GM23248 (cell line): ENCODE measurements at regions not wholly inside any gene's neighbourhood (a gene's known extent, or its start where the extent isn't known, plus 50 kb on each side); places are given as distances from the start of the nearest gene placed in this dataset.

Source experiments
- DNase-seq: peaks from one replicate; pipeline ENCODE4 v3.0.0-alpha.2; 2015
- H2AFZ ChIP-seq: fragments of 200-600 bp; sonication (generic); 2 replicates; pipeline ENCODE4 v1.6.1; 2016; ENCODE audit warnings: antibody characterized with exemption
- H3F3A ChIP-seq: fragments of 200-600 bp; sonication (generic); 2 replicates; pipeline ENCODE4 v1.6.1; 2016; ENCODE audit warnings: mild to moderate bottlenecking, antibody characterized with exemption, mixed run types; ENCODE audit not compliant: insufficient read depth
- H3K27ac ChIP-seq: fragments of 200-600 bp; sonication (generic); 2 replicates; pipeline ENCODE4 v1.5.1; 2016; ENCODE audit warnings: mild to moderate bottlenecking
- H3K27me3 ChIP-seq: fragments of 200-600 bp; sonication (generic); replicated peaks from 2 replicates; pipeline ENCODE4 v1.6.1; 2016; ENCODE audit warnings: mild to moderate bottlenecking; ENCODE audit not compliant: insufficient read depth
- H3K36me3 ChIP-seq: fragments of 200-600 bp; sonication (generic); 2 replicates; pipeline ENCODE4 v1.6.1; 2016; ENCODE audit warnings: low read depth, mild to moderate bottlenecking
- H3K4me1 ChIP-seq: fragments of 200-600 bp; sonication (generic); 2 replicates; pipeline ENCODE4 v1.6.1; 2016; ENCODE audit warnings: mild to moderate bottlenecking; ENCODE audit not compliant: insufficient read depth
- H3K4me2 ChIP-seq: fragments of 200-600 bp; sonication (generic); one replicate; pipeline ENCODE4 v1.6.1; 2016; ENCODE audit warnings: mild to moderate bottlenecking; ENCODE audit not compliant: unreplicated experiment
- H3K4me3 ChIP-seq: fragments of 200-600 bp; sonication (generic); 2 replicates; pipeline ENCODE4 v1.5.1; 2016; ENCODE audit warnings: mild to moderate bottlenecking
- H3K79me2 ChIP-seq: fragments of 200-600 bp; sonication (generic); 2 replicates; pipeline ENCODE4 v1.6.1; 2016; ENCODE audit warnings: mild to moderate bottlenecking; ENCODE audit not compliant: insufficient read depth
- H3K9ac ChIP-seq: fragments of 200-600 bp; sonication (generic); 2 replicates; pipeline ENCODE4 v1.6.1; 2016; ENCODE audit warnings: mild to moderate bottlenecking
- H3K9me2 ChIP-seq: fragments of 200-600 bp; sonication (generic); 2 replicates; pipeline ENCODE4 v1.6.1; 2016; ENCODE audit warnings: mixed run types, mild to moderate bottlenecking, moderate library complexity; ENCODE audit not compliant: insufficient read depth
- H3K9me3 ChIP-seq: fragments of 200-600 bp; sonication (generic); one replicate; pipeline ENCODE4 v1.6.1; 2017; ENCODE audit warnings: low read depth
- H4K20me1 ChIP-seq: fragments of 200-600 bp; sonication (generic); 2 replicates; pipeline ENCODE4 v1.6.0; 2016; ENCODE audit not compliant: insufficient read depth
- EZH2 ChIP-seq: fragments of 200-600 bp; sonication (generic); IDR thresholded peaks from 2 replicates; pipeline ENCODE4 v1.6.1; 2018; ENCODE audit warnings: antibody characterized with exemption, mild to moderate bottlenecking; ENCODE audit not compliant: insufficient read depth, poor library complexity, severe bottlenecking
- EZH2phosphoT487 ChIP-seq: fragments of 200-600 bp; sonication (generic); IDR thresholded peaks from 2 replicates; pipeline ENCODE4 v1.6.1; 2018; ENCODE audit warnings: antibody characterized with exemption, moderate library complexity, mild to moderate bottlenecking, low read depth; ENCODE audit not compliant: insufficient read depth
- WGBS, 2 experiments: methylation state at CpG; one replicate each; pipeline ENCODE4 v1.1.6; 2015 to 2017; ENCODE audit warnings: low lambda C conversion rate in 2 of 2, low coverage in 1 of 2; ENCODE audit errors: missing lambda C conversion rate in 2 of 2; 5-methylcytosine and 5-hydroxymethylcytosine counted together
- in situ Hi-C: fragments of 300-500 bp; cut with MboI; formaldehyde crosslinking; loops from 2 replicates; pipeline ENCODE4 v1.15.0; 2020

GRCh38 chr16:86110134-86110533 is 211.2 kb downstream of the IRF8 start:
- H3K9ac ChIP-seq, result no peak overlapping the region
- no peaks in the 10 kb centered on the region for H3K79me2 ChIP-seq
- peaks cover 16% of the 10 kb centered on the region for H3K27me3 ChIP-seq
- no peak overlapping the region for H3K4me3 ChIP-seq
- no peaks in the 10 kb centered on the region for H3K36me3 ChIP-seq
- H3K9me2 ChIP-seq, result no peaks in the 10 kb centered on the region
- WGBS, 2 experiments, result 23 to 37% methylated on average over 1 of the region's 1 CpG
- H3K27ac ChIP-seq, result no peak overlapping the region
- H3F3A ChIP-seq, result no peaks in the 10 kb centered on the region
- no peaks in the 10 kb centered on the region for H3K9me3 ChIP-seq
- DNase-seq, result no peak
- H2AFZ ChIP-seq, result no peak overlapping the region
- no peaks in the 10 kb centered on the region for H3K4me1 ChIP-seq
- H4K20me1 ChIP-seq, result no peaks in the 10 kb centered on the region
- no peak for TF ChIP-seq EZH2phosphoT487
- TF ChIP-seq EZH2, result no peak
- no peak overlapping the region for H3K4me2 ChIP-seq
- in situ Hi-C loops, result no loop called here

GRCh38 chr16:86110726-86111125 is 211.8 kb downstream of the IRF8 start:
- Histone ChIP-seq H3K9me2 (no peaks in the 10 kb centered on the region), H3K4me1 (no peaks in the 10 kb centered on the region), H3K79me2 (no peaks in the 10 kb centered on the region), H3K27me3 (peaks cover 14% of the 10 kb centered on the region), H2AFZ (no peak overlapping the region), H3K4me2 (no peak overlapping the region), H3K27ac (no peak overlapping the region), H3K9me3 (no peaks in the 10 kb centered on the region), H4K20me1 (no peaks in the 10 kb centered on the region), H3K36me3 (no peaks in the 10 kb centered on the region), H3F3A (no peaks in the 10 kb centered on the region), H3K9ac (no peak overlapping the region), H3K4me3 (no peak overlapping the region)
- no peak for DNase-seq
- TF ChIP-seq EZH2phosphoT487 (no peak), EZH2 (no peak)
- 38 to 43% methylated on average over 4 of the region's 4 CpGs for WGBS, 2 experiments
- in situ Hi-C loops, result no loop called here

- Histone ChIP-seq H3K27ac (no peak overlapping the region), H3K9me3 (no peaks in the 10 kb centered on the region), H3K4me1 (no peaks in the 10 kb centered on the region), H3K4me3 (no peak overlapping the region), H4K20me1 (no peaks in the 10 kb centered on the region), H3K79me2 (no peaks in the 10 kb centered on the region), H2AFZ (no peak overlapping the region), H3K9ac (no peak overlapping the region), H3K9me2 (no peaks in the 10 kb centered on the region), H3K27me3 (peaks cover 23% of the 10 kb centered on the region), H3K4me2 (no peak overlapping the region), H3K36me3 (no peaks in the 10 kb centered on the region), H3F3A (no peaks in the 10 kb centered on the region)
- no peak for TF ChIP-seq EZH2
- DNase-seq, result no peak
- in situ Hi-C loops, result no loop called here
- WGBS, 2 experiments, result 41 to 45% methylated on average over 4 of the region's 4 CpGs
Observed at GRCh38 chr16:86112178-86112577, 213.2 kb downstream of the IRF8 start.

GRCh38 chr16:86117235-86117634 is 218.3 kb downstream of the IRF8 start:
- TF ChIP-seq EZH2 (no peak), EZH2phosphoT487 (no peak)
- no peaks in the 10 kb centered on the region for H4K20me1 ChIP-seq
- H3K36me3 ChIP-seq, result no peaks in the 10 kb centered on the region
- no peak overlapping the region for H3K4me2 ChIP-seq
- no peaks in the 10 kb centered on the region for H3F3A ChIP-seq
- H2AFZ ChIP-seq, result no peak overlapping the region
- no peak overlapping the region for H3K4me3 ChIP-seq
- no peaks in the 10 kb centered on the region for H3K9me3 ChIP-seq
- DNase-seq, result no peak
- in situ Hi-C loops, result no loop called here
- no peaks in the 10 kb centered on the region for H3K4me1 ChIP-seq
- no peaks in the 10 kb centered on the region for H3K9me2 ChIP-seq
- no peak overlapping the region for H3K27ac ChIP-seq
- 63 to 67% methylated on average over 5 of the region's 5 CpGs for WGBS, 2 experiments
- H3K79me2 ChIP-seq, result no peaks in the 10 kb centered on the region
- peaks cover 67% of the 10 kb centered on the region for H3K27me3 ChIP-seq
- H3K9ac ChIP-seq, result no peak overlapping the region

- 13 to 22% methylated on average over 16 of the region's 16 CpGs for WGBS, 2 experiments
Observed at GRCh38 chr16:86117756-86118155, 218.8 kb downstream of the IRF8 start.

More at GRCh38 chr16:86117756-86118155, 218.8 kb downstream of the IRF8 start:
- Histone ChIP-seq H3K4me2 (no peak overlapping the region), H4K20me1 (no peaks in the 10 kb centered on the region), H3K9me2 (no peaks in the 10 kb centered on the region), H3K4me3 (no peak overlapping the region), H3K36me3 (no peaks in the 10 kb centered on the region), H3K4me1 (no peaks in the 10 kb centered on the region), H3K79me2 (no peaks in the 10 kb centered on the region), H3K27me3 (peaks cover 67% of the 10 kb centered on the region), H2AFZ (no peak overlapping the region), H3K27ac (no peak overlapping the region), H3K9me3 (no peaks in the 10 kb centered on the region), H3F3A (no peaks in the 10 kb centered on the region), H3K9ac (no peak overlapping the region)
- DNase-seq, result peak; percentile 26
- in situ Hi-C loops, result no loop called here
- no peak for TF ChIP-seq EZH2
